Hepatic stellate cell (primary cell): ENCODE measurements at regions not wholly inside any gene's neighbourhood (a gene's known extent, or its start where the extent isn't known, plus 50 kb on each side); places are given as distances from the start of the nearest gene placed in this dataset.
"Not testable (repeated sequence)": the region's sequence is repeated elsewhere in the genome, so short reads cannot be mapped to it uniquely, and the experiment has no call there.

ENCODE experiments used
- DNase-seq: peaks from one replicate; pipeline ENCODE4 v3.0.0; 2011; ENCODE audit warnings: low spot score

- DNase-seq = not testable (repeated sequence)
Measured at GRCh38 chr2:166641516-166641915, 147.5 kb upstream of the SCN7A start.

GRCh38 chr2:166637051-166637450 lies 143.0 kb upstream of the SCN7A start:
- no peak for DNase-seq

GRCh38 chr2:166634706-166635105 lies 140.7 kb upstream of the SCN7A start:
- DNase-seq = no peak

- peak; percentile 17 for DNase-seq
Measured at GRCh38 chr2:166632616-166633015, 138.6 kb upstream of the SCN7A start.

GRCh38 chr2:166628478-166629136 lies 134.6 kb upstream of the SCN7A start:
- no peak for DNase-seq

- DNase-seq = no peak
Measured at GRCh38 chr2:166627893-166628292, 133.8 kb upstream of the SCN7A start.

GRCh38 chr2:166625670-166626069 lies 131.6 kb upstream of the SCN7A start:
- no peak for DNase-seq

- DNase-seq = no peak
Measured at GRCh38 chr2:166614503-166614902, 120.5 kb upstream of the SCN7A start.

GRCh38 chr2:166614029-166614428 lies 120.0 kb upstream of the SCN7A start:
- DNase-seq = no peak

GRCh38 chr2:166613226-166613625 lies 119.2 kb upstream of the SCN7A start:
- DNase-seq = no peak

GRCh38 chr2:166612214-166612613 lies 118.2 kb upstream of the SCN7A start:
- DNase-seq = no peak

GRCh38 chr2:166610913-166611305 lies 116.9 kb upstream of the SCN7A start:
- no peak for DNase-seq

- DNase-seq = no peak
Measured at GRCh38 chr2:166610180-166610912, 116.3 kb upstream of the SCN7A start.

GRCh38 chr2:166609183-166609959 lies 115.3 kb upstream of the SCN7A start:
- no peak for DNase-seq

GRCh38 chr2:166607880-166608279 lies 113.8 kb upstream of the SCN7A start:
- DNase-seq = no peak

GRCh38 chr2:166593403-166593802 lies 99.4 kb upstream of the SCN7A start:
- peak; percentile 47 for DNase-seq

- no peak for DNase-seq
Measured at GRCh38 chr2:166592750-166593149, 98.7 kb upstream of the SCN7A start.

GRCh38 chr2:166591226-166591625 lies 97.2 kb upstream of the SCN7A start:
- no peak for DNase-seq

GRCh38 chr2:166573391-166573790 lies 79.3 kb upstream of the SCN7A start:
- peak; percentile 7 for DNase-seq

- DNase-seq = no peak
Measured at GRCh38 chr2:166572937-166573336, 78.9 kb upstream of the SCN7A start.

GRCh38 chr2:166568409-166568808 lies 74.4 kb upstream of the SCN7A start:
- DNase-seq = no peak

- DNase-seq = no peak
Measured at GRCh38 chr2:166565501-166565900, 71.5 kb upstream of the SCN7A start.

- no peak for DNase-seq
Measured at GRCh38 chr2:166563894-166564293, 69.8 kb upstream of the SCN7A start.
